Endodermal cell (in vitro differentiated cells): ENCODE measurements at regions not wholly inside any gene's neighbourhood (a gene's known extent, or its start where the extent isn't known, plus 50 kb on each side); places are given as distances from the start of the nearest gene placed in this dataset.

Experiments used
- DNase-seq: peaks from one replicate; pipeline ENCODE4 v3.0.0-alpha.2; 2017
- H3K27ac ChIP-seq: 2 replicates; pipeline ENCODE4 v1.5.1; 2013; ENCODE audit warnings: mild to moderate bottlenecking, low read depth, low read length, moderate library complexity
- H3K27me3 ChIP-seq: 2 replicates; pipeline ENCODE4 v1.6.1; 2013; ENCODE audit warnings: mild to moderate bottlenecking, low read length, moderate library complexity; ENCODE audit not compliant: insufficient read depth, control insufficient read depth, poor library complexity, severe bottlenecking
- H3K36me3 ChIP-seq: 2 replicates; pipeline ENCODE4 v1.7.0; 2013; ENCODE audit warnings: mild to moderate bottlenecking, low read length, moderate library complexity; ENCODE audit not compliant: control insufficient read depth, insufficient read depth
- H3K4me1 ChIP-seq: one replicate; pipeline ENCODE4 v1.7.0; 2013; ENCODE audit warnings: low read length; ENCODE audit not compliant: control insufficient read depth, insufficient read depth
- H3K4me3 ChIP-seq: 2 replicates; pipeline ENCODE4 v1.5.1; 2013; ENCODE audit warnings: mild to moderate bottlenecking, low read length, moderate library complexity
- H3K9ac ChIP-seq: 2 replicates; pipeline ENCODE4 v1.6.1; 2013; ENCODE audit warnings: mild to moderate bottlenecking, low read length, moderate library complexity; ENCODE audit not compliant: poor library complexity, severe bottlenecking; ENCODE audit errors: extremely low read depth
- H3K9me3 ChIP-seq: 2 replicates; pipeline ENCODE4 v1.6.1; 2013; ENCODE audit warnings: mild to moderate bottlenecking, low read length, moderate library complexity; ENCODE audit not compliant: control insufficient read depth
- H3K27ac Mint-ChIP-seq: 2 replicates; pipeline ENCODE4 v1.8.0; 2020; ENCODE audit warnings: mixed read lengths
- H3K27me3 Mint-ChIP-seq: 2 replicates; pipeline ENCODE4 v1.8.0; 2021; ENCODE audit warnings: mild to moderate bottlenecking, mixed read lengths; ENCODE audit not compliant: insufficient read depth
- H3K36me3 Mint-ChIP-seq: 2 replicates; pipeline ENCODE4 v1.8.0; 2020; ENCODE audit warnings: low read depth, mixed read lengths
- H3K4me1 Mint-ChIP-seq: 2 replicates; pipeline ENCODE4 v1.8.0; 2020; ENCODE audit warnings: mixed read lengths
- H3K4me3 Mint-ChIP-seq: 2 replicates; pipeline ENCODE4 v1.8.0; 2020; ENCODE audit warnings: mild to moderate bottlenecking, moderate library complexity, mixed read lengths
- H3K9me3 Mint-ChIP-seq: 2 replicates; pipeline ENCODE4 v1.8.0; 2020; ENCODE audit warnings: mild to moderate bottlenecking, mixed read lengths
- CTCF ChIP-seq: fragments of 200-600 bp; sonication (generic); conservative IDR thresholded peaks from 2 replicates; pipeline ENCODE4 v1.5.0; 2021; ENCODE audit warnings: antibody characterized with exemption, mild to moderate bottlenecking
- WGBS, 2 experiments: methylation state at CpG; one replicate each; pipeline versions ENCODE4 v1.1.5 to v1.1.7; 2013; ENCODE audit warnings: missing lambda C conversion rate in 2 of 2, mixed read lengths in 1 of 2; ENCODE audit not compliant: insufficient coverage in 1 of 2, insufficient read length in 1 of 2; 5-methylcytosine and 5-hydroxymethylcytosine counted together

- TF ChIP-seq CTCF = no peak
- H3K9me3 Mint-ChIP-seq = no peaks in the 10 kb centered on the region
- H3K4me3 ChIP-seq = no peak overlapping the region
- H3K27me3 Mint-ChIP-seq = peaks cover 13% of the 10 kb centered on the region
- no peak overlapping the region for H3K4me3 Mint-ChIP-seq
- no peak overlapping the region for H3K27ac ChIP-seq
- no peaks in the 10 kb centered on the region for H3K4me1 Mint-ChIP-seq
- H3K4me1 ChIP-seq = no peaks in the 10 kb centered on the region
- DNase-seq = no peak
- H3K36me3 Mint-ChIP-seq = no peaks in the 10 kb centered on the region
- H3K36me3 ChIP-seq = no peaks in the 10 kb centered on the region
- H3K9me3 ChIP-seq = no peaks in the 10 kb centered on the region
- 89 to 92% methylated on average over 7 to 8 of the region's 8 CpGs for WGBS, 2 experiments
- H3K27ac Mint-ChIP-seq = no peak overlapping the region
- H3K27me3 ChIP-seq = no peaks in the 10 kb centered on the region
- no peak overlapping the region for H3K9ac ChIP-seq
Measured at GRCh38 chr6:50992704-50993625, 174.3 kb downstream of the TFAP2B start.

GRCh38 chr6:50993941-50994720 lies 175.5 kb downstream of the TFAP2B start:
- Mint-ChIP-seq H3K27me3 (peaks cover 16% of the 10 kb centered on the region), H3K36me3 (no peaks in the 10 kb centered on the region), H3K4me1 (no peaks in the 10 kb centered on the region), H3K27ac (no peak overlapping the region), H3K4me3 (no peak overlapping the region), H3K9me3 (no peaks in the 10 kb centered on the region)
- Histone ChIP-seq H3K9ac (no peak overlapping the region), H3K27ac (no peak overlapping the region), H3K4me1 (no peaks in the 10 kb centered on the region), H3K27me3 (no peaks in the 10 kb centered on the region), H3K36me3 (no peaks in the 10 kb centered on the region), H3K9me3 (no peaks in the 10 kb centered on the region), H3K4me3 (no peak overlapping the region)
- no peak for DNase-seq
- 96% methylated on average over 3 of the region's 3 CpGs; no CpG with 5 or more reads in 1 of the 2 experiments for WGBS, 2 experiments
- TF ChIP-seq CTCF = no peak

GRCh38 chr6:50995036-50995435 lies 176.4 kb downstream of the TFAP2B start:
- H3K36me3 Mint-ChIP-seq = no peaks in the 10 kb centered on the region
- Histone ChIP-seq H3K9me3 (no peaks in the 10 kb centered on the region), H3K27ac (no peak overlapping the region), H3K36me3 (no peaks in the 10 kb centered on the region), H3K4me1 (no peaks in the 10 kb centered on the region), H3K27me3 (no peaks in the 10 kb centered on the region), H3K9ac (no peak overlapping the region), H3K4me3 (no peak overlapping the region)
- no peaks in the 10 kb centered on the region for H3K9me3 Mint-ChIP-seq
- no peak overlapping the region for H3K4me3 Mint-ChIP-seq
- no peak for TF ChIP-seq CTCF
- peaks cover 20% of the 10 kb centered on the region for H3K27me3 Mint-ChIP-seq
- no peak for DNase-seq
- no peaks in the 10 kb centered on the region for H3K4me1 Mint-ChIP-seq
- H3K27ac Mint-ChIP-seq = no peak overlapping the region
- 93 to 97% methylated on average over 5 of the region's 5 CpGs for WGBS, 2 experiments
